ENCODE measurements at regions not wholly inside any gene's neighbourhood (a gene's known extent, or its start where the extent isn't known, plus 50 kb on each side); places are given as distances from the start of the nearest gene placed in this dataset.

DNA sequence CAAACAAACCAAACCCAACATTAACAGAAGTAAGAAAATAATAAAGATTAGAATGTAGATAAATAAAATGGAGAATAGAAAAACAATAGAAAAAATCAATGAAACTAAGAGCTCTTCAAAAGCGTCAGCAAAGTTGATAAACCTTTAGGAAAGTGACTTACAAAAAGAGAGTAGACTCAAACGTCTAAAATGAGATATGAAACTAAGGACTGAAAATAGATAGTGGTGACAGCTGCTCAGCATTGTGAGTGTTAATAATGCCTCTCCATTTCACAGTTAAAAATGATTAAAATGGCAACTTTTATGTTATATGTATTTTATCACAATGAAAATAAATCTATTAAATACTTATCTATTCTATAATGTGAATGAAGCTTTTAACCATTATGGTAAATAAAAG lies 125.7 kb upstream of the CPXCR1 start:
- TF ChIP-seq EZH2phosphoT487 (IDR thresholded peaks at IDR 0.05; ENCODE audit: unreplicated experiment) (no peak), REST (IDR thresholded peaks at IDR 0.05; ENCODE audit: unreplicated experiment) (no peak), EZH2 (IDR thresholded peaks at IDR 0.05; ENCODE audit: low read depth, unreplicated experiment) (no peak), POLR2AphosphoS5 (IDR thresholded peaks at IDR 0.05; ENCODE audit: low read depth) (no peak), JUNB (IDR thresholded peaks at IDR 0.05; ENCODE audit: unreplicated experiment) (no peak), NANOG (IDR thresholded peaks at IDR 0.05; ENCODE audit: borderline replicate concordance) (no peak), ZNF114 (CRISPR knock-in tag; IDR thresholded peaks at IDR 0.05) (no peak), CREB1 (CRISPR knock-in tag; IDR thresholded peaks at IDR 0.05; ENCODE audit: low read depth) (no peak)
- TF ChIP-seq, protein P1, sequence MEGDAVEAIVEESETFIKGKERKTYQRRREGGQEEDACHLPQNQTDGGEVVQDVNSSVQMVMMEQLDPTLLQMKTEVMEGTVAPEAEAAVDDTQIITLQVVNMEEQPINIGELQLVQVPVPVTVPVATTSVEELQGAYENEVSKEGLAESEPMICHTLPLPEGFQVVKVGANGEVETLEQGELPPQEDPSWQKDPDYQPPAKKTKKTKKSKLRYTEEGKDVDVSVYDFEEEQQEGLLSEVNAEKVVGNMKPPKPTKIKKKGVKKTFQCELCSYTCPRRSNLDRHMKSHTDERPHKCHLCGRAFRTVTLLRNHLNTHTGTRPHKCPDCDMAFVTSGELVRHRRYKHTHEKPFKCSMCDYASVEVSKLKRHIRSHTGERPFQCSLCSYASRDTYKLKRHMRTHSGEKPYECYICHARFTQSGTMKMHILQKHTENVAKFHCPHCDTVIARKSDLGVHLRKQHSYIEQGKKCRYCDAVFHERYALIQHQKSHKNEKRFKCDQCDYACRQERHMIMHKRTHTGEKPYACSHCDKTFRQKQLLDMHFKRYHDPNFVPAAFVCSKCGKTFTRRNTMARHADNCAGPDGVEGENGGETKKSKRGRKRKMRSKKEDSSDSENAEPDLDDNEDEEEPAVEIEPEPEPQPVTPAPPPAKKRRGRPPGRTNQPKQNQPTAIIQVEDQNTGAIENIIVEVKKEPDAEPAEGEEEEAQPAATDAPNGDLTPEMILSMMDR (conservative IDR thresholded peaks at IDR 0.05; ENCODE audit: low read depth in 2 of 2): no peak
- TF ChIP-seq, protein P2, sequence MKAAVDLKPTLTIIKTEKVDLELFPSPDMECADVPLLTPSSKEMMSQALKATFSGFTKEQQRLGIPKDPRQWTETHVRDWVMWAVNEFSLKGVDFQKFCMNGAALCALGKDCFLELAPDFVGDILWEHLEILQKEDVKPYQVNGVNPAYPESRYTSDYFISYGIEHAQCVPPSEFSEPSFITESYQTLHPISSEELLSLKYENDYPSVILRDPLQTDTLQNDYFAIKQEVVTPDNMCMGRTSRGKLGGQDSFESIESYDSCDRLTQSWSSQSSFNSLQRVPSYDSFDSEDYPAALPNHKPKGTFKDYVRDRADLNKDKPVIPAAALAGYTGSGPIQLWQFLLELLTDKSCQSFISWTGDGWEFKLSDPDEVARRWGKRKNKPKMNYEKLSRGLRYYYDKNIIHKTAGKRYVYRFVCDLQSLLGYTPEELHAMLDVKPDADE (IDR thresholded peaks at IDR 0.05): no peak

Measured in GM23338 (cell line).